Kidney (tissue), 13 donors: ENCODE measurements at regions not wholly inside any gene's neighbourhood (a gene's known extent, or its start where the extent isn't known, plus 50 kb on each side); places are given as distances from the start of the nearest gene placed in this dataset.

ENCODE experiments used
- DNase-seq, 5 donors: peaks; one replicate each; pipeline ENCODE4 v3.0.0-alpha.2; 2013 to 2020
- FAIRE-seq: peaks from 2 replicates; lab custom pipeline; 2012; peaks lifted over from hg19 to GRCh38; lab: Jason Lieb, UNC
- H3K27ac ChIP-seq, 2 donors: one replicate each; pipeline ENCODE4 v1.7.0; 2013; ENCODE audit warnings: low read depth in 2 of 2, low read length in 2 of 2, inconsistent platforms in 1 of 2
- H3K27me3 ChIP-seq: one replicate; pipeline ENCODE4 v1.7.1; 2013; ENCODE audit warnings: low read length, inconsistent platforms; ENCODE audit not compliant: control insufficient read depth, insufficient read depth
- H3K36me3 ChIP-seq, 3 donors: one replicate each; pipeline versions ENCODE4 v1.7.0 to v1.7.1; 2013; ENCODE audit warnings: low read length in 3 of 3, control low read depth in 1 of 3, inconsistent platforms in 1 of 3; ENCODE audit not compliant: insufficient read depth in 3 of 3, control insufficient read depth in 2 of 3
- H3K4me1 ChIP-seq, 3 donors: one replicate each; pipeline versions ENCODE4 v1.7.0 to v1.7.1; 2013; ENCODE audit warnings: low read length in 3 of 3, inconsistent platforms in 1 of 3, low read depth in 1 of 3; ENCODE audit not compliant: control insufficient read depth in 2 of 3, insufficient read depth in 2 of 3
- H3K4me3 ChIP-seq, 3 donors: one replicate each; pipeline versions ENCODE4 v1.7.0 to v1.8.1; 2013; ENCODE audit warnings: low read length in 3 of 3, control low read depth in 1 of 3, inconsistent platforms in 1 of 3
- H3K9ac ChIP-seq, 3 donors: one replicate each; pipeline versions ENCODE4 v1.7.0 to v1.7.1; 2013; ENCODE audit warnings: low read length in 3 of 3, control low read depth in 1 of 3, inconsistent platforms in 1 of 3
- H3K9me3 ChIP-seq, 3 donors: one replicate each; pipeline versions ENCODE4 v1.7.0 to v1.7.1; 2013; ENCODE audit warnings: low read length in 3 of 3, control low read depth in 1 of 3, inconsistent platforms in 1 of 3; ENCODE audit not compliant: control insufficient read depth in 2 of 3, insufficient read depth in 1 of 3
- CTCF ChIP-seq: IDR thresholded peaks from 3 replicates; pipeline ENCODE4 v1.5.1; 2012; ENCODE audit warnings: mild to moderate bottlenecking, moderate library complexity, borderline replicate concordance; ENCODE audit not compliant: insufficient read depth; ENCODE audit errors: extremely low read depth
- intact Hi-C: fragments of 100-400 bp; cut with DNase I; formaldehyde crosslinking; loops from one replicate; pipeline ENCODE4 v1.11.1; 2022
- donor health status: control.
- donor health status: control.
- donor health status: control.
- donor health status: control.
- donor health status: control.
- donor health status: DM: yes; HTN: yes; CAD: no.
- donor health status: Normal renal cell carcinoma (clear cell type).

- H3K27me3 ChIP-seq: no peaks in the 10 kb centered on the region
- DNase-seq (no peak), FAIRE-seq (no peak)
- H3K9ac ChIP-seq: no peak overlapping the region
- H3K27ac ChIP-seq: no peak overlapping the region
- no peak for TF ChIP-seq CTCF
- H3K4me3 ChIP-seq: no peak overlapping the region
- H3K4me1 ChIP-seq: no peaks in the 10 kb centered on the region
- intact Hi-C loops: no loop called here
- H3K36me3 ChIP-seq: no peaks in the 10 kb centered on the region
- no peaks in the 10 kb centered on the region for H3K9me3 ChIP-seq
These were observed 58.2 kb upstream of the ACSL3 start for GRCh38 chr2:222802514-222803196.

- DNase-seq (no peak), FAIRE-seq (no peak)
These were observed 56.5 kb upstream of the ACSL3 start for GRCh38 chr2:222804351-222804750.

GRCh38 chr2:222805591-222806304 is 55.1 kb upstream of the ACSL3 start:
- Histone ChIP-seq H3K36me3 (no peaks in the 10 kb centered on the region), H3K9ac (no peak overlapping the region), H3K27ac (no peak overlapping the region), H3K27me3 (no peaks in the 10 kb centered on the region), H3K9me3 (no peaks in the 10 kb centered on the region), H3K4me3 (no peak overlapping the region), H3K4me1 (no peaks in the 10 kb centered on the region)
- FAIRE-seq (no peak), DNase-seq (no peak)
- intact Hi-C loops: no loop called here
- no peak for TF ChIP-seq CTCF

More at GRCh38 chr2:222804351-222804750, 56.5 kb upstream of the ACSL3 start:
- no peak for TF ChIP-seq CTCF
- intact Hi-C loops: no loop called here
- Histone ChIP-seq H3K4me1 (no peaks in the 10 kb centered on the region), H3K27me3 (no peaks in the 10 kb centered on the region), H3K27ac (no peak overlapping the region), H3K4me3 (no peak overlapping the region), H3K36me3 (no peaks in the 10 kb centered on the region), H3K9me3 (no peaks in the 10 kb centered on the region), H3K9ac (no peak overlapping the region)
